ENCODE measurements at regions not wholly inside any gene's neighbourhood (a gene's known extent, or its start where the extent isn't known, plus 50 kb on each side); places are given as distances from the start of the nearest gene placed in this dataset.

DNA sequence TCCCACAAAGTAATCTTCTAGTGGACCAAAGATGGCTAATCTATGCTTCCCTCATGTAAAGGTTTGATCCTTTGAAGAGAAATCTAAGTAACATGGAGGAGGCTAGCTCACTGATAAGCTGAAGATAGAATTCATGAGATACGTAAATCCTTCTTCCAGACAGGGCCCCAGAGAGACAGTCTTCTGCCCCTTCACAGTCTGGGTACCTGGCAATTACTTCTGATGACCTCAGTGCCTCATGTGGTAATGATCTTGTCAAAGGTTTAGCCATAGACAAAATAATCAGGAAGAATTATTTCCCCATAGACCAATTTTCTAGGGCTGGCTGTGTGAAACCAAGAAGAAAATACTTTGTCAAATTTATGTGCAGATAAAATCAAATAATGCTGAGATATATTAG lies 495.8 kb downstream of the METTL4 start:
- no peak for FAIRE-seq

DNA sequence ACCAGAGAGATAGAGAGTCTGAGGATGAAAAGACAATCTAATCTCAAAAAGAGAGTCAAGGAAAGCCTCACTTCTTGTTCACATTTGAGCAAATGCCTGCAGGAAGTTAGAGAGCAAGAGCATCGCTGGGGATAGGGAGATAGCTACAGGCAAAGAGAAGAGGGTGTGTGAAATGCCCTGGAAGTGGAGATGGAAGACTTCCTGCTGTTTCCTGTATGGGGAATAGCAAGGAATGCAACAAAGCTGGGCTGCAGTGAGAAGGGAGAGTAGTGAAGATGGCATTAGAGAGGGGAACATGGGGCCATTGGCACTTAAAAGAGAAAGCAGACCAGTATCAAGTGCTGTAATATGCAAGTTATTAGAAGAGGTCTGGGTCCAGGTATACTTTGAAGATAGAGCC lies 488.6 kb downstream of the METTL4 start:
- no peak for FAIRE-seq

DNA sequence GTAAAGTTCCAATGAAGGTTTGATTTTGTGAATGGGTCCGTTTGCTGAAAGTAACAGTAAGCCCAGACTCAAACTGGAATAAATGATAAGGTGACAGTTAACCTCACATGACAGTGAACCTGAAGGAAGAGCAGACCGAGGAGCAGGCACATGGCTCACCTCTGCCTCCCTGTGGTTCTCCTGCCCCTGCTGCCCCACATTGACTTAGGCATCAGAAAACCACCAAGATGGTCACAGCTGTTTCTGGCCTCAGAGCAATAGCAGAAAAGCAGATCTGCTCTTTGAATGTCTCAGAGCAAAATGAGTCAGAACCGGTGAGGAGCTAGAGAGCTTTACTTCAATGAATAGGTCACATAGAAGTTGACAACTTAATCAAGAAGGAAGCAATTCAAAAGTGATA lies 487.6 kb downstream of the METTL4 start:
- FAIRE-seq, result no peak

DNA sequence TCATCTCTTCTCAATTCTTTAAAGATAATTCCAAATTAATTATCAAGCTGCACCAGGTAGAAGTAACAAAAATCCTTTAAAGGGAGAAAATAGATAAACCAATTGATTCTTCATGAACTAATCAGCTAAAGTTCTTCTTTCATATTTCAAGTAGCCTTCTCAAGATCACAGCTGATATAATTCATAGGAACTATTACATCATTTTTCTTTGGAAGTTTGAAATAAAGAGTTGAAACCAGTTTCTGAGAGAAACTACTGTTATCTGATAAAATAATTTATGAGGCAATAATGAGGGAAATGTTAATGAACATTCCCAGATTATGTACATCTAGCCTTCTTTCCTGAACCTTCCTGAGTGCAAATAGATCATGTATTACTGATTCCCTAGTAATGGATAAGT lies 484.9 kb downstream of the METTL4 start:
- FAIRE-seq, result no peak

DNA sequence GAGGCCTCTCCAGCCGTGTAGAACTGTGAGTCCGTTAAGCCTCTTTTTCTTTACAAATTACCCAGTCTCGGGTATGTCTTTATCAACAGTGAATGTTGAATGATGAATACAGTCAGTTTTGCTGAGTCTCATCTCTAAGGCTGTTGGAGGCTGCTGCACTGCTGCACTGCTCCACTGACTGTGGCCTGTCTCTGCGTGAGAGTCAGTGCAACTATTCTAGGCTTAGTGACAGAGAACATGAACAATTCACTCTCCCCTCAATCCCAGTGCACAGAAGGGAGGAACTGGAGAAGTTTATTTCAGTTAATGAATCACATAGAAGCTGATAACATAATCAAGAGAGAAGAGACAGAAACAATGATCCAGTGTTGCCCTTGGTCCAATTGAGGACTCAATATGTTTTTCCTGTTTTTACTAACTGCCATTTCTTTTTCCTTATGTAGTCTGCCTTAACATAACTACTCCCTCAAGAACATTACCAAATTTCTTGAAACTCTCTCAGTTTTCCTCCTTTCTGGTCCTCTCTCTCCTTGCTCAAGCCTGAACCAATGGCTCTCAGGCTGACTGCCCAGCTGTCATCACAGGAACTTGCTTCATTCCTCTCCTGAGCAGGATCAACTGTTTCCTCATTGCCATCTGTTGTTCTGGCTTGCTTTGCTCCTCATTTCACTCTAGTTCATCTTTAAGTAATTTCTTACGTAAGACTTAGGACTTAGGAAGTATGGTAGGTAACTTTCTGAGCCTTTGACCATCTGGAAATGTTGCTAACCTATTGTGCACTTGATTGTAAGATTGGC lies 483.2 kb downstream of the METTL4 start:
- no peak for FAIRE-seq

DNA sequence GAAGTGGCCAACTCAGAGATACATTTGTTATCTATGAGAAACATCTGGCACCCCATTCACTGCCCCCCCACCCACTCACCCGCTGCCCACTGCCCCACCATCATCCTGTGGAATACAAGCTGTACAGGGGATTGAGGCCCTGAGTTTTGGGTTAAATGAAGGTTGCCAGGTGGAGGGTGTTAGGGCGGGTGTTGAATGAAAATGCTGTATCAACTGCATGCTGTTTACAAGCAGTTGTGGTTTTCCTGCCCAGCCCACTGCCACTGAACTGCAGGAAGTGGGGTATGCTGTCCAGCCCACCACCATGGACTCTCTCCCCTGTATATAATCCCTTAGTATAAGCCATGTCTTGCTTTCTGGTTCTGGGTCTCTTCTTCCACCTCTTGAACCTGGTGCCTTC lies 481.9 kb downstream of the METTL4 start:
- no peak for FAIRE-seq

DNA sequence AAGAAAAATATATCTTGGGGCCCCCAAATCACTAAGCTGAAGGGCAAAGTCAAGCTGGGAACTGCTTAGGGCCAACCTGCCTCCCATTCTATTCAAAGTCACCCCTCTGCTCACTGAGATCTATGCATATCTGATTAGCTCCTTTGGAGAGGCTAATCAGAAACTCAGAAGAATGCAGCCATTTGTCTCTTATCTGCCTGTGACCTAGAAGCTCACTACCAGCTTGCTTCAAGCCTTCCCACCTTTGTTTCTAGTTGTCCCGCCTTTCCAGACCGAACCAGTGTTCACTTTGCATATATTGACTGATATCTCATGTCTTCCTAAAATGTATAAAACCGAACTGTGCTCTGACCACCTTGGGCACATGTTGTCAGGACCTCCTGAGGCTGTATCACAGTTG lies 479.4 kb downstream of the METTL4 start:
- no peak for FAIRE-seq

DNA sequence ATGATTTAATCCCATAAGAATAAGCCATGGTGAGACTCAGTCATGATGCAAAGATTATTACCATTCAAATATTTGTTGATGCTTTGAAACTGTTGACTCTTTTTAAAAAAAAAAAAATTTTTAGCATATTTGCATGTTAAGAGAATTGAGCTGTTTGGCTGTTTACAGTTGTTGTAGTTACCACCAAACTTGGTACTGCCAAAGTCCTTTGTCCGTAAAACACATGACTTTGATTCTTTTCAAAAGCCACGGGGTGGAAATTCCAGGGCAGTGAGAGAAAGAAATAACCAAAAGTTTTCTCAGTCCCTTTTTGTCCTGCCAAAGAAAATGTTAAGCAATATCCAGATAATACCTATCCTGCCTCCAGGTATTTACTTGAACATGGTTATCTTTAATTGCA lies 474.8 kb downstream of the METTL4 start:
- no peak for FAIRE-seq

DNA sequence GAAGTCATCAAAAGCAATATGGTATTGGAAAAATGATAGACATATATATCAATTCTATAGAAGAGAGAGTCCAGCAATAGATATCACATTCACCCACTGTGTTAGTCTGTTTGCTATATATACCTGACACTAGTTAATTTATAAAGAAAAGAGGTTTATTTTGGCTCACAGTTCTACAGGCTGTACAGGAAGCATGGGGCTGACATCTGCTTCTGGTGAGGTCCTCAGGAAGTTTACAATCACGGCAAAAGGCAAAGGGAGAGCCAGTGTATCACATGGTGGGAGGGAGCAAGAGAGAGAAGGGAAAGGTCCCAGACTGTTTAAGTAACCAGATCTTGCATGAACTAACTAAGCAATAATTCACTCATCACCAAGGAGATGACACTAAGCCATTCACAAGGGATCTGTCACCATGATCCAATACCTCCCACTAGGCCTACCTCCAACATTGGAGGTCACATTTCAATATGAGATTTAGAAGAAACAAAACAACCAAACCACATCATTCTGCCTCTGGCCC lies 470.6 kb downstream of the METTL4 start:
- FAIRE-seq, result no peak

DNA sequence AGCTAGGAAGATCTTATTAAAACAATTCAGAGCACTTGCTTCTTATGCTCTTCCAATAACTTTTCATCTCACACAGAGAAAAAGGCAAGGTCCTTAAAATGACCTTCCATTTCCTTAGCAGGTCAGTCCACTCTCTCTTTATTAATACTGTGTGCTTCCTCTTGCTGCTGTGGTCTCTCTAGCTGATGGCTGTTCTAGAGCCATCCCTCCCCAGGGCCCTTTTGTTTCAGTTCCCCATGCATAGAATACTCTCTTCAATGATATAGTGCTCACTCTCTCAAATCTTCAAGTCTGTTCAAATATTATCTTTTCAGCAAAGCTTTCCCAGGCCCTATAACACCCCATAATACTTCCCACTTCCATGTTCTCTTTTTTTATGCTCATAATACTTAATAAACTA lies 469.3 kb downstream of the METTL4 start:
- no peak for FAIRE-seq

DNA sequence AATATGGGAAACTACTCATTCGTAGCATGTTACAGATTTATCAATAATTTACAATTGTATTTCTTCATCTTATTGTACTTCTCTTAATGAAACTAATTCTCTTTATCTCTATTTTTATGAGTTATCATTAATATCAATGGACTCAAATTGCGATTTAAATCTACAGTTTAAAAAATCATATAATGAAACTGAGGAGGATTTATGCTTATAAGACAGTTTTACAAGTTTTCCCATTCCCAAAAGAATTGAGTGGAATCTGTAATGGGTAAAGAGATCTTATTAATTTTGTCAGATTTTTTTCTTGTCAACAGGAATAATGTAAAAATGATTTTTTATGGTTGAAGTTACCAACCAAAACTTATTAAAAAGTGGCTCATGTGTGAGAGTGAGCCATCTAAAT lies 468.0 kb downstream of the METTL4 start:
- FAIRE-seq, result no peak

DNA sequence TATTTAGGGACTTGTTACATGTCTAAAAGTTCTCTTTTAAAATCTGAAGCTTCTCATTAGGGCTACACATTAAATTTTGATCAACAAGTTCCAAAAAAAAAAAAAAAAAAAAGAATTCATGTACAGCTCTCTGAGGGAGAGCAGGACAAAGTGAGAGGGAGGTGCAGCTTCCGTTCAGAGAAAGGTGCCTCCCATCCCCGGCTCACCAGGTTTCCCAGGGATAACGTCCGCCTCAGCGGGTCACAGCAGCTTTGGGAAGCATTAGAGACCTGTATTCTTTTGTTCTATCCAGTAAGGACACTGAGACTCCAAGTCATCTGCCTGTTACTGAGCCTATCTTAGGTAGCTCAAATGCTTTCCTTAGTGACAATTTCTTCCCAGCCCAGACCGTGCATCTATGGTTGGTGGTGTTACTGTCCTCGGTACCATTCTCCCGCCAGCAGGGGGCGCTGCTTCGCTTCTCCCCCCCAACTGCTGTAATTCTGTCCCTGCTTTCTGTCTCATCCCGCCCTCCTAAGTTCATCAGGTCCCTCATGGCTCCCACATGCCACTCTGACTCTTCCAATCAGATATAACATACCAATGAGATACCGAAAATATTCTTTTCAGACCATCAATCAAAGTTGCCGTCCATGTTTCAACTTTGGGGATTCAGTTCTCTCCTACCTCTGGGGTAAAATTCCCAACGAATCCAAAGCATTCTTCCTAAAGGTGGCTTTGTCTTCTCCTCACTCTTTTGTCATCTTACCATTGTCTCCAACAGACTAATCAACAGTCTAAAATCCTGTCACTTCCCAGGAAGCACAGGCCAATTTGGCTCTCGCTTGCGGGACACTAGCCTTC lies 466.5 kb downstream of the METTL4 start:
- no peak for FAIRE-seq

DNA sequence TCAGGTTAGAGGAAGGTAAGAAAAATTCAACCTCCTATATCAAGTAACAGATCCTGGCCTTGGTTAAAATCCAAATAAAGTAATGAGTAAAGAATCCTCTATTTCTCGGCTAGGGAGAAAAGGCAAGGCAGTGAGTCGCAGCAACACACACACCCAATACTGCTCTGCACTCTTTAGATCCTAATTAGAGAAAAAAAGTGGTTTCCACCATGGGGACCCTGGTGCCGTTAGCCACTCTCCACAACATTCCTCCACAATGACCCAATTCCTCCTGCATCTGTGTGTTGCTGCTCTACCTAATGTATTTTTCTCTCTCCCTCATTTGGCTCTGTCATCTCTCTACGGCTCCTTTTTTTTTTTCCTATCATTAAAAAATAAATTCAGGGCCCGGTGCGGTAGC lies 462.7 kb downstream of the METTL4 start:
- no peak for FAIRE-seq

DNA sequence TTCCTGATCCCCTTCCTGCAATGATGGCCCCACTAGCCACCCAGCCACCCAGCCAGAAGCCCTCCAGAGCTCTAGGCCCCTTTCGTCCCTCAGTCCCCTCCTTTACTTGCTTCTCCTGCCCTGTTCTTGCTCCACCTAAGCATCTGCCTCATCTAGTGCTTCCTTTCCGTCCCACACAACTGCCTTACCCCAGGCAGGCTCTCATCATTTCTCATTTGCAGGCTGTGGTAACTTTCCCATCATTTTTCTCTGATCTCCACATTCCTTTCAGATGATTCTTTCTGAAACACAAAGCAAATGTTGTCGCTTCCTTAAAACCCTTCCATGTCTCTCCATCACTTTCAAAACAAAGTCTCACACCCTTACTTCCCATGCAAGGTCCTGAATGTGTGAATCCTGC lies 459.8 kb downstream of the METTL4 start:
- no peak for FAIRE-seq

DNA sequence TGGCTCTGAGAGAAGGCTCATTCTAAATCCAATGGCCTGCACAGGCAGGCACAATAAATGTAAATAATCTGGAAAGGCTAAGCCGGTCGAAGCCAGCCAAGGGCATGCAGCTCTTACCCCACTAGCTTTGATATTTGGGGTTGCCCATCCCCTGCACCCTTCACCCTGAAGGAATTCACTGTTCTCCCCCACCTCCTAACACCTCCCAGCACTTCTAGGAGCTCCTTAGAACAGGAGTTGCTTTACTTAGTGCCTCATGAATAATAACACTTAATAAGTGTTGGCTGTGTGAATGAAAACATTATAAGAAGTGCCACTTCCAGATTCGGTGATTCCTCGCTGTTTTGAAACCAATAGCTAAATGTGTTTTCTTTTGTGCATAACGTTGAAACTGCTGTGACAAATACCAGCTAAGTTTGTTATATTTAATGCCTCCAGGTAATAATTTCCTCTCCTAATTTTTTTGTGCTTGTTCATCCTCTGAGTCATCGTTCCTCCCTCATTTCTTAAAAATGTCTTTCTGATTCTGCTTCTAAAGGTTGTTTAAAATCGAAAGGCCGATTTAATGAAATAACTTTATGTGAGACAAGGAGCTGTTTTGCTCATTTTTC lies 458.8 kb downstream of the METTL4 start:
- FAIRE-seq, result no peak

DNA sequence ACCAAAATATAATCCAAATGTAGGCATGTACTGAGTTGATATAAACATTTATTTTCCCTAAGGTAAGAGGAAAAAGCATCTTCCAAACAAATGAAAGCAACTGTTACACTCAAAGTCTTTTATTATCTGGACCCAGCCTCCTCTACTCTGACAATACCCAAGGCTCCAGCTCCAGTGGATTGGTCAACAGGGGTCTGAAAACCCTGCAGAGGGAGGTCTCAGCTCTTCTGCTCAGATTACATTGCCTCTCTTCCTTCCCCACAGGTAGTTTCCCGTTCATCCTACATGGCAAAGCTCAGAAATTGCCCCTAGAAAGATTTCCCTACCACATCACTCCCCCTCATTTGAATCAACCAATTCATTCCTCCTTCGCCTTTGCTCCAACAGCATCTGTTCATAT lies 457.0 kb downstream of the METTL4 start:
- no peak for FAIRE-seq

DNA sequence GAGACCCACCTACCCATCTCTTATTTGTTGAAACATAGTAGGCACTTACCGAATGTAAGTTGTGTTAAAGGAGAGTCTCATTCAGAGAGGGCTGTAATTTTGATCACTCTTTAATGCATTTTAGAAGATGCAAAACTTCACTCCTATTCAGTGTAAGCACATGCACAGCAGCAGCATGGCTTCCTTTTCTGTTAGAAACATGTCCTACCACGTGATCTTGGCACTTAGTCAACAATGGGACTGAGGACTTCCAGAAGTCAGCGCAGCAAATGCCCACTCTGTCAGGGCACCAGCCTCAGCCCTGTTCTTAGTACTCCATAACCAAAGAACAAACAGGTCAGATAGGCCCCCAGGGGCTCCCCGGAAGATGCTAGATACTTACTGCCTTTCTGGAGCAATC lies 456.5 kb downstream of the METTL4 start:
- FAIRE-seq, result no peak

DNA sequence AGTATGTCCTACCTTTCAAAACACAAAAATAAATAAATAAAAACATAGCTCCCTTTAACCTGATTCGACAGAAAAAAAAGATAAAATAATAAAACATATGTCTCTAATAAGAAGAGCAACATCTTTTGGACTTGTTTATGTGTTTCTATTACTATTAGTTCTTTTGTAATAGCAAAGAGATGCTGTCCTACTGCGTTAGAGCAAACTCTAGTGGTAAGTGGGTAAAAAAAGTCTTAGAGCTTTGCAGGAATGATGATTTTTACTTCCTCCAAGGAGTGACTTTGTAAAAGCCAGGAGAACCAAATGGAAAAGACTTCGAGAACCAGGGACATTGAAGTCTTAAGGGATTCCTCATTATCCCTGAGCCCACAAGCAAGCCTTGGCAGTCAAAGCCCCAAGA lies 450.1 kb downstream of the METTL4 start:
- FAIRE-seq, result no peak

DNA sequence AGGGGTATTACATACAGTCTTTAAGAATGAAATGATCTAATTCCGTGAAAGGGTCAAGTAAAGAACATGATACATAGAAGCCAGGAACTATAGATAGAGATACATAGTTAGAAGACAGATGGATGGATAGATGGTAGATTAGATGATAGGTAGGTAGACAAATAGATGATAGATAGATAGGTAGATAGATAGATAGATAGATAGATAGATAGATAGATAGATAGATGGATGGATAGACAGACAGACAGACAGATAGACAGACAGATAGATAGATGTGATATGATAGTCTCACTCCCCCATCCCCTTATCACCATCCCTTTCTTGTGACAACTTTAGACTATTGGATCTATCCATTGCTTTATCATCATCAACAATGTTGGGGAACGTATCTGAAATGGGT lies 448.2 kb downstream of the METTL4 start:
- FAIRE-seq, result no peak

DNA sequence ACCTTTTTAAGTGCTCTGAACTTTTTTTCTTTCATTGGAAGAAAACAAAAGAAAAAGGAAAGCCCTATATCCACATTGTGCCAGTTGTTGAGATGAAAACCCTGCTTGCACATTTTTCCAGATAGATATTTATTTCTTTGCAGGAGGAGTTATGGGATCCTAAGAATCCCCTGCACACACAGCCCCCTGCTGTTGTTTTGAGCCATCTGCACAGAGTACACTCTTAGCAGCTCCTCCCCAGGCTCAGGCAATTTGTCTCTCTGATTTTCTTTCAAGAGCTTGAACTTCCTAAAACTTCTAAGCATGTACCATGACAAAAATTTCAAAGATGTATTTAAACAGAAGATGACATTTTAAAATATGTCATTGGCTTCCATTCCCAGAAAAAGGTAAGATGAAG lies 436.9 kb downstream of the METTL4 start:
- FAIRE-seq, result no peak

DNA sequence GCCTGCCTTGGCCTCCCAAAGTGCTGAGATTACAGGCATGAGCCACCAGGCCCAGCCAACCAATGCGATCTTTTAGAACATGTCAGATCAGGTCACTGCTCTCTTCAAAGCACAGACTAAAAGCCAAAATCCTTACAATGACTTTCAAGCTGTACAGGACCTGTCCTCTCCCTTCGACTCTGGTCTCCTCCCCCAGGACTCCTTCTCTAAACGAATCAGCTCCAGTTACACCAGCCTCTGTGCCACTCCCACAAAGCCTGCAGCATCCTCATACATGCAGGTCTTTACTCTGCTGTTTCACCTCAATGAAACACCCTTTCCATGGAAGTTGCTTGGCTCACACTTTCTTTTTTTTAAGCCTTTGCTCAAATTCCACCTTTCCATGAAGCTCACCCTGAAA lies 436.0 kb downstream of the METTL4 start:
- no peak for FAIRE-seq

DNA sequence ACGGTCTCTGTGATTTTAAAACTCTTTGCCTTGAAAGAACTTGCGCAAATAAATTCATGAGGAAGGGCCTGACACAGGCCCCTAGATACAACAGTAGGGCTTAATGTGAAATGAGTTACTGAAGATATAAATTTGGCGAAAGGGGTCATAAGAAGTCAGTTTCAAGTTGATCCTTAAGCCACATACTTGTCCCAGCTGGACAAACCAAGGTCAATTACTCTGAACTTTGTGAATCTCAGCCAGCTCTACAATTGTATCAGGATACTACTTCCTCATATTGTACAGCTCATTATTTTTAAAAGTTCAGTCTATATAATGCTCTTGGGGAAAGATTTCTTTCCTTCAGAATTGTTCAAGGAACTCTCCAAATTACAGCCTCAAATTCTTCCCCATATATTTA lies 432.8 kb downstream of the METTL4 start:
- no peak for FAIRE-seq

DNA sequence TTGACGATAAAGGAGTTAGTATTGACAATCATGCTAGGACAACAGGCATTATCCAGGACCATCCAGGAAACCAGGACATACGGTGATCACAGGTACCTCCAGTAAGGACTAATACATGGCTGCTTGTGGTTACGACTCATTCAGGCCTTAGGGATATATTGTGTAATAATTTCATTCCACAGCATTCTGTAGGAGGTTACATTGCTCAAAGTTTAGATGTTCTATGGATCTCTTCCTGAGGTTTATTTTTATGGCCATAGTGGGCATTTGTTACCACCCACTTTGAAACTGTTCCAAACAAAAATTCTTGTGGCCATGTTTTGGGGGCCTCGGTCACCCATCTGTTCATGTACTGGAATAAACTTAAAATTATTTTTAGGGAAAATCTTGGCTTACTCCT lies 431.6 kb downstream of the METTL4 start:
- FAIRE-seq, result no peak

DNA sequence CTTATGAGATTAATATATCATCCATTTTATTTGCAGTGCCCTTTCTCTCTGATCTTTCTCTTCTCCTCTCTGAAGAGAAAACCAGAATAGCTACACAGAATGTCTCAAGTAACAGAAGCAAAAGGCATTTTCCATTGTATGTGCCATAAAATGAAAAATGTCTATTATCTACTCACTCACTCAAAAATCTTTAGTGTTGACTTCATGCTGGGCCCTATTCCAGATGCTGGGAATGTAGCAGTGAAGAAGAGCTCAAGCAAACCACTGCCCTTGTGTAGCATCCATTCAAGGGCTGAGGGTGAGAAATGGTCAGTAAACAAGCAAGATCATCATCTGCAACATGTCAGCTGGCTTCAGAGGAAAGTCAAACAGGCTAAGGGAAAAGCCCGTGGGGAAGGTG lies 427.7 kb downstream of the METTL4 start:
- FAIRE-seq, result no peak

Measured in colon (tissue), 2 donors.